ENCODE measurements at regions not wholly inside any gene's neighbourhood (a gene's known extent, or its start where the extent isn't known, plus 50 kb on each side); places are given as distances from the start of the nearest gene placed in this dataset.

DNA sequence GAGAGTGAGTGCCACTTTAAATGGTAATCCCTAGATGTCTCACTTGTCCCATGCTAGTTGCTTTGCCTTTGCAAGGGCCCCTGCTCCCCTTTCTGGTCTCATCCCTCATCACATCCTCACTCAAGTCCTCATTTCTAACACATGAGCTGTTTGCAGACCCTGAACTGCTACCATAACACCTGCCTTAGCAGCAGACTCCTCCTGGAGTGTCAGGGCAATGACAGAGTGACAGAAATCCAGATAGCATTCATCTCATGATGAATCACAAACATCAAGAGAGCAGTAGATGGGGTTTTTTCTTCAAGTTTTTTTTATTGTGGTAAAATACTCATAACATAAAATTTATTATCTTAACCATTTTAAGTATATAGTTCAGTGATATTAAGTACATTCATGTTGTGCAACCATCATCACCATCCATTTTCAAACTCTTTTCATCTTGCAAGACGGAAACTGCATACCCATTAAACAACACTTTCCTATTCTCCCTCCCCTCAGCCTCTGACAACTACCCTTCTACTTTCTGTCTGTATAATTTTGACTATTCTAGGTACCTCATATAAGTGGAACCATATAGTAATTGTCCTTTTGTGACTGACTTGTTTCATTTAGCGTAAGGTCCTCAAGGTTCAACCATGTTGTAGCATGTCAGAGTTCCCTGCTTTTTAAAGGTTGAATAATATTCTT lies 133.2 kb upstream of the RPS6KA3 start:
- TF ChIP-seq, protein P1, sequence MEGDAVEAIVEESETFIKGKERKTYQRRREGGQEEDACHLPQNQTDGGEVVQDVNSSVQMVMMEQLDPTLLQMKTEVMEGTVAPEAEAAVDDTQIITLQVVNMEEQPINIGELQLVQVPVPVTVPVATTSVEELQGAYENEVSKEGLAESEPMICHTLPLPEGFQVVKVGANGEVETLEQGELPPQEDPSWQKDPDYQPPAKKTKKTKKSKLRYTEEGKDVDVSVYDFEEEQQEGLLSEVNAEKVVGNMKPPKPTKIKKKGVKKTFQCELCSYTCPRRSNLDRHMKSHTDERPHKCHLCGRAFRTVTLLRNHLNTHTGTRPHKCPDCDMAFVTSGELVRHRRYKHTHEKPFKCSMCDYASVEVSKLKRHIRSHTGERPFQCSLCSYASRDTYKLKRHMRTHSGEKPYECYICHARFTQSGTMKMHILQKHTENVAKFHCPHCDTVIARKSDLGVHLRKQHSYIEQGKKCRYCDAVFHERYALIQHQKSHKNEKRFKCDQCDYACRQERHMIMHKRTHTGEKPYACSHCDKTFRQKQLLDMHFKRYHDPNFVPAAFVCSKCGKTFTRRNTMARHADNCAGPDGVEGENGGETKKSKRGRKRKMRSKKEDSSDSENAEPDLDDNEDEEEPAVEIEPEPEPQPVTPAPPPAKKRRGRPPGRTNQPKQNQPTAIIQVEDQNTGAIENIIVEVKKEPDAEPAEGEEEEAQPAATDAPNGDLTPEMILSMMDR (IDR thresholded peaks at IDR 0.05 in 2 of 3, conservative IDR thresholded peaks at IDR 0.05 in 1 of 3; ENCODE audit: borderline replicate concordance in 1 of 3, insufficient read depth in 1 of 3, low read depth in 2 of 3, low read length in 2 of 3), result no peak
- TF ChIP-seq POLR2A (IDR thresholded peaks at IDR 0.05; ENCODE audit: borderline replicate concordance, extremely low read depth, insufficient read depth, insufficient read length) (no peak), ZFX (IDR thresholded peaks at IDR 0.05) (no peak), YY1 (IDR thresholded peaks at IDR 0.05; ENCODE audit: extremely low read depth, insufficient replicate concordance, low read depth, low read length) (no peak), EZH2 (IDR thresholded peaks at IDR 0.05) (no peak), EZH2phosphoT487 (IDR thresholded peaks at IDR 0.05; ENCODE audit: borderline replicate concordance) (no peak), SIN3A (IDR thresholded peaks at IDR 0.05; ENCODE audit: low read depth) (no peak), EGR1 (IDR thresholded peaks at IDR 0.05; ENCODE audit: low read depth) (no peak), SP1 (IDR thresholded peaks at IDR 0.05; ENCODE audit: low read depth) (no peak), TCF7L2 (IDR thresholded peaks at IDR 0.05; ENCODE audit: borderline replicate concordance, extremely low read depth, insufficient read depth, insufficient read length) (no peak), ZNF274 (IDR thresholded peaks at IDR 0.05; ENCODE audit: low read depth, low read length) (no peak)
- TF ChIP-seq, protein P2, sequence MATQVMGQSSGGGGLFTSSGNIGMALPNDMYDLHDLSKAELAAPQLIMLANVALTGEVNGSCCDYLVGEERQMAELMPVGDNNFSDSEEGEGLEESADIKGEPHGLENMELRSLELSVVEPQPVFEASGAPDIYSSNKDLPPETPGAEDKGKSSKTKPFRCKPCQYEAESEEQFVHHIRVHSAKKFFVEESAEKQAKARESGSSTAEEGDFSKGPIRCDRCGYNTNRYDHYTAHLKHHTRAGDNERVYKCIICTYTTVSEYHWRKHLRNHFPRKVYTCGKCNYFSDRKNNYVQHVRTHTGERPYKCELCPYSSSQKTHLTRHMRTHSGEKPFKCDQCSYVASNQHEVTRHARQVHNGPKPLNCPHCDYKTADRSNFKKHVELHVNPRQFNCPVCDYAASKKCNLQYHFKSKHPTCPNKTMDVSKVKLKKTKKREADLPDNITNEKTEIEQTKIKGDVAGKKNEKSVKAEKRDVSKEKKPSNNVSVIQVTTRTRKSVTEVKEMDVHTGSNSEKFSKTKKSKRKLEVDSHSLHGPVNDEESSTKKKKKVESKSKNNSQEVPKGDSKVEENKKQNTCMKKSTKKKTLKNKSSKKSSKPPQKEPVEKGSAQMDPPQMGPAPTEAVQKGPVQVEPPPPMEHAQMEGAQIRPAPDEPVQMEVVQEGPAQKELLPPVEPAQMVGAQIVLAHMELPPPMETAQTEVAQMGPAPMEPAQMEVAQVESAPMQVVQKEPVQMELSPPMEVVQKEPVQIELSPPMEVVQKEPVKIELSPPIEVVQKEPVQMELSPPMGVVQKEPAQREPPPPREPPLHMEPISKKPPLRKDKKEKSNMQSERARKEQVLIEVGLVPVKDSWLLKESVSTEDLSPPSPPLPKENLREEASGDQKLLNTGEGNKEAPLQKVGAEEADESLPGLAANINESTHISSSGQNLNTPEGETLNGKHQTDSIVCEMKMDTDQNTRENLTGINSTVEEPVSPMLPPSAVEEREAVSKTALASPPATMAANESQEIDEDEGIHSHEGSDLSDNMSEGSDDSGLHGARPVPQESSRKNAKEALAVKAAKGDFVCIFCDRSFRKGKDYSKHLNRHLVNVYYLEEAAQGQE (IDR thresholded peaks at IDR 0.05; ENCODE audit: low read depth), result no peak
